T-helper 2 cell (primary cell): ENCODE measurements at regions not wholly inside any gene's neighbourhood (a gene's known extent, or its start where the extent isn't known, plus 50 kb on each side); places are given as distances from the start of the nearest gene placed in this dataset.
A peak's percentile ranks its signal among the peaks of the same experiment; 100 is the strongest.

Experiments
- DNase-seq, 5 experiments: peaks; one replicate each; pipeline versions ENCODE4 v3.0.0 to v3.0.0-alpha.2; 2012 to 2022

DNA sequence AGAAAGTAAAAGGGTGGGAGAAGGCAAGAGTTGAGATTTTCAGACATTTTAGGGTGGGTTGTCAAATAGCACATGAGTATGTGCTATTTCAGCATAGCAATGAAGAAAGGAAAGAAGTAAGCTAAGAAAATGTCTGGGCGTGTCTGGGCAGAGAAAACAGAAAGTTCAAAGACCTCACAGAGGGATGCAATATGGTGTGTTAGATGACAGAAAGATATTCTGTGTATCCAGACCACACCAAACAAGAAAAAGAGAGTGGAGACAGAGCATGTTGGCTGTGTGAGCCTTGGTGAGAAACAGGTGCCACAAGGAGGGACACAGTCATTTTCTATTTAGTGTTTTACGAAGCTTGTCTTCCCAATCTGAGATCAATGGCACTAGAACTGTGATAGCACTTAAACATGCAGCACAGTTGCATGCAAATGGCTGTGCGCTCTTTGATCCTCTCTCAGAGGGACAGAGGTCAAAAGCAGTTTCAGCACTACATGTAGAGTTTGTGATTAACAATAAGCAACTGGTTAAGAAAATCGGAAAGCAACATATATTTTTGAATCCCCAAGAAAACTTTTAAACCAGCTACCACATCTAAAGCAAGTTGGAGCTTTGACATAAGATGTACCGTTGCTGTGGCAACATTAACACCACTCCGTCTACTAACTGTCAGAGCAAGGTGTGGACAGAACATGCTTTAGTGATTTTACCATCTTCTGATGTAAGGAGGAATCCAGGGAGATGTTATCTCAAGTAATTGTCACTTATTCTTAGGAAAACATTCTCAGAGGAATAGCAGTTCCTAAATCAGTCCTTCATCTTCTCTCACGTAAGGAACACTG is 515.5 kb upstream of the NOX3 start:
- DNase-seq: no peak

DNA sequence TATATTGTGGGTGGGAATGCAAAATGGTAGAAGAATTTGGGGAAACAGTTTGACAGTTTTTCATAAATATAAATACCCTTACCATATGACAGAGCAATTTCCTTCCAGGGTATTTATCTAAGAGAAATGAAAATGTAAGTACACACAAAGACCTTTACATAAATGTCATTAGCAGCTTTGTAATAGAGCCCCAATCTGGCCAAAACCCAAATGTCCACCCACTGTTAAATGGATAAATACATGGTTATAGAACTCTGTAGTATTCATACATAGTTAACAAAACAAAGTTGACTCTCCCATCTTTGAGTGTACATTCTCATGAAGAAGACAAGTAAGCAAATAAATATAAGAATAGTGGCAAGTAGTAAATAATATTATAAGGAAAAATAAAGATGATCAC is 514.8 kb upstream of the NOX3 start:
- no peak for DNase-seq

DNA sequence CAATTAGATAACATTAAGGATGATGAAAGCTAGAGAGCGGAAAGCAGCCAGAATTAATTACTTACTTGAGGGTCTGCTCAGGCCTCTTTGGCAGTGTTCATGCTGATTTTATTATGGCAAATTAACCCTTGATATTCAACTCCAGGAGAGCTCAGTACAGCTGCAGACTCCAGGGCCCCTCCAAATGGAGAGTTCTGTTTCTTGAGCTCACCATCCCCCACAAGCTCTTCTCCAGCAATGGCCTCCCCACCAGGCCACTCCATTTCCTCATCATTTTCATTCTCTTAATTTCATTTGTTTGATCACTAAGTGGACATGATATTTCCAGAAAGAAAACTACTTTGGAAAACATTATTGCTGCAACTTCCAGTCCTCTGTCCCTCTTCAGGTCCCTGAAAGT is 513.3 kb upstream of the NOX3 start:
- DNase-seq: no peak

DNA sequence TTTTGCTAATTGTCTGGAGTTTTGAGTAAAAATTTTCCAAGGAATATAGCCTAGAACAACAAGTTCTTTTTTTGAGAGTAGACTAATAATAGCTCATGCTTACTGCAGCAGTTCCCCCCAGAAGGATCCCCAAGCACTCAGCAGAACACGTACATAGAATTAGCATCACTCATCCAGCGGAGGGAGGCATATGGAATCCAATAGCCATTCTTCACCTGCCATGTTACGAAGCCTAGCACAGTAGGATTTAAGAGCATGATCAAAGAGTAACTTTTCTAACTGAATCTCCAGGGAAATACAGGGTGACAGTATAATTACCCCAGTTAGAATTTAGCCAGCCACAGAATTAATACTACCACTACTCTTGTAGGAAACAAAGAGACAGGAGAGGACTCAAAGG is 511.7 kb upstream of the NOX3 start:
- DNase-seq: no peak

DNA sequence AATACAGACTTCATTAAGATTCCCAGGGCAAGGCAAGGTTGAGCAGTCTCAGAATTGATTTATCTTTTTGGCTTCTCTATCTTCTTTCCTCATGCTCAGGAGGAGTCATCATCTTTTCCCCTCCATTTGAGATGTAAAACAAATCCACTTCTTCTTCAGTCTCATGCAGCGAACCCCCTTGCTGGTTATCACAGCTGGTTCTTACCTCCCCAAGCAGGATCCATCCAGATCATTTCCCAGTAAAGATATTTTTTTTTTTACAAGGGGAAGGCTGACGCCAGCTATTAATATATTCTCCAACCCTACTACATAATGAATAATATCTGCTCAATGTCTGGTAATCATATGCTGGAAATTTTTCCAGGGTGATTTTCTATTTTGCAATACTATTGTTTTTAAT is 508.9 kb upstream of the NOX3 start:
- no peak for DNase-seq

DNA sequence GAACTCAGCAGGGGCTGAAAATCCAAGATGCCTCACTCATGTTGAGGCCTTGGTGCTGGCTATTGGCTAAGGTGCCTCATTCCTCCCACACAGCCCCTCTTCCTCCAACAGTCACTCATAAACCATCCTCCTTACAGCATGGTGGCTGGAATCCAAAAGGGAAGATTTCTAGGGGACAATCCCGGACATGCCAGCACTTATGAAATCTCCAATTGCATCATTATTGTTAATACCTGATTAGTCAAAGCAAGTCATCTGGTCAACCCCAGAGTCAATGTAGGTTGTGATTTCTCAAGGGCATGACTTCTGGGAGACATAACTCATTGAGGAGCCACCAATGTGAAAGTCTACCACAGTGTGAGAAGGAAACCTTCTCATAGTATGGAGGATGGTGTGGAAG is 506.6 kb upstream of the NOX3 start:
- DNase-seq: no peak

DNA sequence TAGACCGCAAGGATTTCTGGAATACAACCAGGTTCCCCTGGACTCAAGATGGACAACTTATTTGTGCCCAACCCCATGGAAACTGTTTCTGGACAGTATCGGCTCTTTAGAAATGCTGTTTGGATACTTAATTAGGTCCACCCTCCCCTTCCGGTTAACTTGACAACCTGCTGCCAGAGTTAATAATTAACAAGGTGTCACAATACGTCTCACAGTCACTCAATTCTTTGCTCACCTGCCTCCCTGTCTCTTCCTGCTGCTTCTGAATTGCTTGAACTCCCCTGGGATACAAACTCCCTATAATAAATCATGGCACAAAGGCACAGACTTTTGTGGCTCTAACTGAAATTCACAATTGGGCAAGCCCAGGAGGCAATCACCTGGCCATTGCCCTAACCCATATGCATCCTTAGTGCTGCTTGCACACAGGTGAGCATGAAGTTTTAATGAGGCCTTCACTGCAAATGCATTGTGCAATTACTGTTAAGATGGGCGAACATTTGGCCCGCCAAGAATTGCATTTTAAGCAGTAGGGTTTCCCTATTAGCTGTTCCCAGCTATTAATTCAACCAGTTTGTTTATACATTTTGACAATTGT is 504.4 kb upstream of the NOX3 start:
- DNase-seq: no peak

DNA sequence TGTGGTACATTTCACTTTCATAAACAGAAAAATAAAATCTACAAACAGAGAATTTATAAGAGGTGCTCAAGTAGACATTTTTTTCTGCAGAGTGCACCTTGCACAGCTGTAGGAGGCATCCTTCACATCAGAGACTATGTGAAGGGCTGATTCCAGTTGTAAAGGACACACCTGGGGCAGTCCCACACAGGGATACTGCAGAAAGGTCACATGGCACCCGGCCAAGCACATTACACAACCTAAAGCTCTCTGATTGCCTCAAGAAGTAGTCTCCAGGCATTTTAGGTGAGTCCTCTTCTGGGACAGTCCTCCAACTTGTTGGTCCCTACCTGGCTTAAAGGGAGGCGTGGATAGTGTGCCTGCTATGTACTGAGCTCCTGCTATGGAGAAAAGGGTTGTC is 502.9 kb upstream of the NOX3 start:
- DNase-seq: no peak

DNA sequence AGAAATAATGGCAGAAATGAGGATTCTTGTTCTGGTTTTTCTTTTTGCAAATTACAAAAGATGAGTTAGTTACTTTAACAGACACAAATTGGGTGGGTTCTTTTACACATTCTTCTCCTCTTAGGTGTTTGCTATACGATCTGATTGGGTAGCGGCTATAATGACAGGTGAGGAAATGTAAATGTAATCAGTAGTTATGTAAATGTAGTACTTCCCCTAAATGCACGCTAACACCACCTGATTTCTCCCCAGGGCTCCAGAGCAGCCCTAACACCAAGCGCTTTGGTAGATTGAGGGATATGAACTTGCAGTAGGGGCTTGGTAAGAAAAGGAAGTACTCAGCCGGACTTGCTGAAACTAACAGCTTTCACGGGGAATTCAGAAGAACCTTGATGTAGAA is 499.4 kb upstream of the NOX3 start:
- no peak for DNase-seq

DNA sequence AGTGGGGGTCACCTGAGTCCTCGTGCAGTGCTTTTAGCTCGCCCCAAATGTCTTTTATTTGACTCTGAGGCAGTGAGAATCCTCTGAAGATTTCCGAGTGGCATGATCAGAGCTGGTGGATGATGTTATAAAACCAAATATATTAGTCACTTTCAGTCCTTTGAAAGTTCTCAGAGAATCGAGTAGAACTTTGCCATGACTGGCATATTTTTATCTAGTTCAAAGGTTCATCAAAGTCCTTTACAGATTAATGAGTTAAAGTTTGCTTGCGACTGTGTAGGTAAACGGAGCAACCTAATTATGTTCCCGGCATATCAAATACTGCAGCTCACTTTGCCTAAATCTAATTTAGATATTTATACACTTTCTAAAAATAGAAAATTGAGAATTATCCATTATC is 498.5 kb upstream of the NOX3 start:
- no peak for DNase-seq

DNA sequence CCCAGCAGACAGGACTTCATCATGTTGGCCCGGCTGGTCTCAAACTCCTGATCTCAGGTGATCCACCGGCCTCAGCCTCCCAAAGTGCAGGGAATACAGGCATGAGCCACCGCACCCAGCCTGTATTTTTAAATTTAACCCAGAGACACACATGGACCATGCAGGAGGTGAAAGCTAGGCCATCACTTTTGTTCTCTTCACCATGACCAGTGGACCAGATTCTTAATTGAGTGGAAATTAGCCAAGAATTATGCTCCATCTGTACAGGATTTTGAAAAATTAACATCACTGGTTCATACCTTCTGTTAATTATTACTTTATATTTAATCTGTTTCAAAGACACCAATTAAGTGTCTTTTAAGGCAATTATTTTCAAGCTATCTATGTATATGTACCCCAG is 493.6 kb upstream of the NOX3 start:
- DNase-seq: no peak

DNA sequence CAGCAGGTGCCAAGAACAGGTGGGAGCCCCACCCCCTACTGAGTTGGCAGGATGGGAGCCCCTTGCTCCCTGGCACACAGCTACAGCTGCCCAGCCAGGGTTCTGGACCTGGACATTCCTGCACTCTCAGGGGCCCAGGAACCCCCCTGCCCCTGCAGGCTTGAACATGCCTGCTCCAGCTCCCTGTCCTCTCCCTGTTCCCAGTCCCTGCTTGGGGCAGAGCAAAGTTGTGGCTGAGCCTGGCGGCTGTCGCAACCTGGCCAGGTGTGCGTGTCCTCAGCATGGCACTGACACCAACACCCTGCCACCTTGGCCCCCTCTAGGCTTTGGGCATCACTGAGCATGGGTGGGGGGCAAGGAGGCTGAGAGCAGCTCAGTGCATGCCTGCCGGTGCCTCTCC is 491.2 kb upstream of the NOX3 start:
- DNase-seq: no peak

DNA sequence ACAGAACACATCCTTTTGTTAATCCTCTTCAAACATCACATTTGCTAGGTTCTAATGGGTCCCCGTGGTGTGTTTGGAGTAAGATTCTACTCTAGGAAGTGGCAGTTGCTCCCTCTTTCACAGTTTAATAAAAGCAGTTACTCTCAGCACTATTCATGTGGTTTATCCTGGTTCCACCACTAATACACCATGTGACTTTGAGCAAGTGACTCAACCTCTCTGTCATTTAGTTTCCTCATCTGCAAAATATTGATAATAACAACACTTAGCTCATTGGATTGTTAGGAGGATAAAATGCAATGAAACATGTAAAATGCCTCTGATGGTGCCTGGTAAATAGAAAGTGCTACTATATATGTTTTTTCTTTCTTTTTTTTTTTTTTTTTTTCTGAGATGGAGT is 488.0 kb upstream of the NOX3 start:
- DNase-seq: no peak

DNA sequence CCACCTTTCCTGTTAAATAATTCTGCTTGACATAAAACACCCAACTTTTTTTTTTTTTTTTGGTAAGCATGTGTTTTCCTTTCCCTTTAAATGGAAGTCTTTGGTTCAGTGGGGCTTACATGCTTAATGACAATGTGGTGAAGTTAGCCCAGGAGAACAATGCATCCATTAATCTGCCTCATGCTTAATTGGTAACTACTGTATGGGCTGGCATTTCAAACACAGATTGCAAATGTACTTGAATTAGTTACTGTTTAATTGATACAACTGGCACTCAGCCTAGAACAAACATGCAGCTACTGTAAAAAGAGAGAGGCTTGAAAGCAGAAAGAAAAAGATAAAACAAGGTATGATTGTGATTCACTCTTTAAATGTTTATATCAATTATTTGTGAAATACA is 483.6 kb upstream of the NOX3 start:
- DNase-seq: no peak

DNA sequence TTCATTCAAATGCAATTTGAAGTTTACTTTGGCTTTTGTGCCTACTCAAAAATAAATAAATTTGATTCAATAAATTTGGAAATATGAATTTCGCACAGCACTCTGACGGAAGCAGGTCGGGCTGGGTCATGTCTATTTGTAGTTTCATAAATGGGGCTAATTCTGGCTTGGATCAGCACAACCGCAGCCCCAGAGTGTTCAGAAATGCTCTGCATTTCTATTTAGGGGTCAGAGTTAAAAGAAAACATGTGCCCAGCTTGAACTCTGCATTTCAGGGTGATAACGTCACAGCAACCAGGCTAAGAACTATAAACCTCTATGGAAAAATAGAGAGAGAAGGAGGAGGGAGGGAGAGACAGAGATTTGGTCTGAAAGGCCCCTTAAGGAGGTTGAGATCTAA is 480.9 kb upstream of the NOX3 start:
- DNase-seq: no peak

DNA sequence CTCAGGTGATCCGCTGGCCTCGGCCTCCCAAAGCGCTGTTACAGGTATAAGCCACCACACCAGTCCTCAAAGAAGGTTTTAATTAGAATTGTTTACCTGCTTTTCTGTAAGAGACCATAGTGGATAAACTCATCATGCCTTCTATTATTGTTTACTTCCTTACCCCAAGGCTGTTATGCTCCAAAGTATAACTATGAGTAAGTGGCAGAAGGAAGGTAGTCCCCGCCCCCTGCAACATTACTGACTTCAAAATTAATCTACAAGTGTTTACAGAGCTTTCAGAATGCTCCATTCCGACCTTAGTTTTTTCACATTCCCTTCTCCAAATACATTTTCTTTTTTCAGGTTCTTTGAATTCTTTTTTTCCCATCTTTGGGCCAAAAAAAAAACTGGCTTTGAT is 480.5 kb upstream of the NOX3 start:
- DNase-seq: no peak

DNA sequence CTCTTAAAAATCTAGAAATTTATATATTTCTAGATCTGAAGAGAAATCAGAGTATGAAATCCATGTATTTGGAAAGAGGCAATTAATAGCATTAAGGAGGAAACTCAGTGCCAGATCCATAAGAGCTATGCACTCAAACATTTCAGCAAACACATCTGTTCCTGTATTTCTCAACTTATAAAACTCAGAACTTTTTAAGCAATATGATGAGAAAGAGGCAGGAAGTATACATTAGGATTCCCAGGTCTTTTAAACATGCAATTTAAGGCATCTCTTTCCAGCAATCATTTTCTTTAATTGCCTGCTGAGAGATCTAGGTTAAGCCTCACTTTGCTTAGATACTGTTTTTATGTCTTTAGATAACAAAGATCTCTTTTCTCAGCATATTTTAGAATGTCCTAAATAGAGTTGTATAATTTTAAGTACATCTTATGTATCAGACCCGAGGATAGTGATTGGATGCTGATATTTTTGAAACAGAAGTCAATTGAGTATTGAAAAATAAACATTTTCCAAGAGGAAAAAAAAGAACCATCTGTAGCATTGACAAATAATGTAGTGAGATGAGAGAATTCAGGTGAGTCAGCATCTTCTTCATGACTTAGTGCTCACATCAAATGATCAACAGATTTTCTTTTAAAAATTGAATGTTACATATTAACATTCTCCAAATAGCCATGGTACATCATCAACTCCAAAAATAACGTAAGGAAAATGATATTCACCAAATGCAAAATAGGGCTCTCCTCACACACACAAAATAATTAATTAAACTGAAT is 461.4 kb upstream of the NOX3 start:
- no peak for DNase-seq

DNA sequence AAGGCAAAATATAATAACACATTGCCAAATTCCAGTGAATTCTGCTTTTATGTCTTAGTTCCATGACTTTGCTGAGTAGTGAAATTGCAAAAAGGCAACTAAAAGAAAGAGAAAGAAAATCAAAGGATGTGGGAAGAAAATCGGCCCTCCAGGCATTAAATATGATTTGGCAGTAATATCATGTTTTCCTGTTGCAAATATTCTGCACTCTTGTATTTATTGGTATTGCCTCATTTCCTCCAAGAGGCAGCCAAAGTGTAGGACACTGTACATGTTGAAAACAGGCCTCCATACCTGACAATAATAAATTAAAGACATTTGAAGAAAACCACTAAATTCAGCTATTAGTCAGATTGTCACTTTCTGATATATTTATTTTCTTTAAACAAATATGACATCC is 460.0 kb upstream of the NOX3 start:
- no peak for DNase-seq

DNA sequence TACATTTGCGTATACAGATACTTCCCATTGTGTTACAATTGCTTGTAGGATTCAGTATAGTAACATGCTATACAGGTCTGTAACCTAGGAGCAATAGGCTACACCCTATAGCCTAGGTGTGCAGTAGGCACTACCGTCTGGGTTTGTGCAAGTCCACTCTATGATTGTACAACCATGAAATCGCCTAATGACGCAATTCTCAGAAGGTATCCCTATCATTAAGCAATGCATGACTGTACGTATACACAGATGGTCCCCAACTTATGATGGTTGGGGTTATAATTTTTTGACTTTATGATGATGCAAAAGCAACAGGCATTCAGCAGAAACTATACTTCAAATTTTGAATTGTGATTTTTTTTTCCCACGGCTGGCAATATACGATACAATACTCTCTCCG is 458.2 kb upstream of the NOX3 start:
- DNase-seq: no peak

DNA sequence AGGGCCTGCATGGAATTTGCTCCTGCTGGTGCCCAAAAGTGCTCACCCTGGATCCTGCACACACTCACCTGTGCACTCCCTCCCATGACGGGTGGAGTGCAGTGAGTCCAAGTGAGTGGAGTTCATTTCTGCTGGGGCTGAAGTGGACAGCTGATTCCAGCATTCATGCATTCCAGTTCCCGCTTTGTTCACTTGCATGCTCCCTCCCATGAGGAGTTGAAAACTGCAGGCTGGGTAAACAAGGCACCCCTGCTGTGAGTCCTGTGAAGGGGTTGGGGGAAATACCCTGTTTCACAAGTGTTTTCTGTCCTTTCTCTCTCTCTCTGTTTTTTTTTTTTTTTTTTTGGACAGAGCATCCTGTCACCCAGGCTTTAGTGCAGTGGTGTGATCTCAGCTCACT is 454.1 kb upstream of the NOX3 start:
- no peak for DNase-seq

DNA sequence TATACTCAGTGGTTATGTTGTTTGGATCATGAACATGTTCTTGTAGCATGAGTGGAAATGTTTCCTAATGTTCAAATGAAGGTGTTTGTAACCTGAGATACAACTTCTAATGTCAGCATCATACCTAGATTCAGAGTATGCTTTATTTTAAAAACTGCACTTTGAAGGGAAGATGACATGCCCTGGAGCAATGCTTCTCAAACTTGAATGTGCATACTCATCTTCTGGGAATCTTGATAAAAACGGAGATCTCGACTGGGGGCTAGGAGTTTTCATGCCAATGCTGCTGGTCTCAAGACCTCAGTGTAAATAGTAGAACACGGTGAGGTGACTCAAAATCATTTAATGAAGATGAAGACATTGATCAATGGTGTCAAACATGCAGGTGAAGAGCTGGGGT is 440.0 kb upstream of the NOX3 start:
- DNase-seq: no peak

DNA sequence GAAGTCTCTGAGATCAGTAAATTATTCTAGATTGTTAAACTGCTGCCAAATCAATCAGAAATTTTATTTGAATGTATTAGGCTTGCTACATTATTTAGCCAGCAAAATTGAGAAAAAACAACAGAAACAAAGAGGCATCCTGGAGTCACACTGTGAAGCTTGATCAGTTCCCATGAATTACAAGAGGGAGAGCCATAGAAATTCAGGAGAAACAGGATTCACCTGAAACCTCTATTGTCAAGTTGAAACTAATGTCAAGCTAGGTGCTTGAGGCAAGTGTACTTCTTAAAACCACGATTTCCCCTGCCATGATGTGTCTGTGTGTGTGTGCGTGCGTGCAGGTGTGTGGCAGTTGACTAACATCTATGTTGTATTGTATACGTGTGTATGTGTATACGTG is 439.1 kb upstream of the NOX3 start:
- peak in 1 of 5 experiments; percentile 21 for DNase-seq

DNA sequence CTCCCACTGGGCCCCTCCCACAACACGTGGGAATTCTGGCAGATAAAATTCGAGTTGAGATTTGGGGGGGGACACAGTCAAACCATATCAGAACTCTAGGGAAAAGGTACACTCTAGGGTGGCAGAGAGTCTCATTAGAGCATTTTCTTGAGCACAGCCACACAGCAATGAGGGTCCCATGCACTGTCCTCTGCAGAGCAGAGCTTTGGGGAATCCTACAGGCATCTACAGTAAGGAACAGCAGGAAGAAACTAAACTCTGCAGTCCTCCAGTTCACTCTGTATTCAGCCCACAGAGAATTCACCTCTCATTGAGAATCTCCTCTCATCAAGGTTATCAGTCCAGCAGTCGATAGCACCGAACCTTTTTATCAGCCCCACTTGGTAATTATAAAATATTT is 438.6 kb upstream of the NOX3 start:
- no peak for DNase-seq

DNA sequence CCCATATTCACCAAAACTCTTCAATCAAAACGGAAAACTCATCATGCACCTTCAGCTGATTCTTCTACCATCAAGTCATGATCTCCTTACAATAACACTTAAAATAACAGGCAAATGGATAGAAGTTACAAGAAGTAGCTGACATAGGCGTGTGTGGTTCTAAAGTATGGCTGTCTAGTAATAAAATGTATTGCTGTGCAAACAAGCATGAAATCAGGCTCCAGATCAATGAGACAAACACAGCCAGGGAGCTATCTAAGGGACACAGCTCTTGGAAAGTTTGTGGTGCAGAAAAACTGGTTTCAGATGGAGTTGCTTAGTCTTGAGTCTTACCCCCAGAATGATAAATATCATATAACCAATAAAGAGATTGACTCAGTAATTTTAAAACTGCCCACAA is 434.8 kb upstream of the NOX3 start:
- DNase-seq: no peak
